ENCODE measurements at regions not wholly inside any gene's neighbourhood (a gene's known extent, or its start where the extent isn't known, plus 50 kb on each side); places are given as distances from the start of the nearest gene placed in this dataset.

DNA sequence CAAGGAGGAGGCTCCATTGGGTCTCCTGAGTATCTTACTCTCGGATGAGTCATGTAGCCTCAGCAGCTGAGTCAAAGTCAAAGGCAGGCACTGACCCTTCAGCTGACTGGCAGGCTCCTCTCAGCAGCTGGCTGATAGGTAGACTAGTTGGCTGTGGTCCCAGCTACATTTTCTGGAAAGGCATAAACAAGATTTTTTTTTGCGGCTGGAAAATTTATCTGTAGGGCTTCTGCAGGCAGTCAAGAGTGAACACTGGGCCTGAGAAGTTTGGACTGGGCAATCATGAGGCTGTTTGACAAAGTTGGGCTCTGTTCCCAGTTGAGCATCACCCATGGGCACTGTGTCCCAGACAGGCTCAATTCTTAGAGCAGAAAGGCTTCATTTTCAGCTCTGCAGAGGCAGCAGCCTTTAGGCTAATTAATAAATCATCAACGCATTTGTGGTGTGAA, 796.2 kb downstream of the CCSER2 start:
- TF ChIP-seq POLR2AphosphoS5 (IDR thresholded peaks at IDR 0.05; ENCODE audit: low read depth, low read length): no peak
- no peak for TF ChIP-seq POLR2A (IDR thresholded peaks at IDR 0.05; ENCODE audit: low read depth, low read length)

Measured in GM12892 (cell line).